ENCODE measurements at regions not wholly inside any gene's neighbourhood (a gene's known extent, or its start where the extent isn't known, plus 50 kb on each side); places are given as distances from the start of the nearest gene placed in this dataset.

GRCh38 chr20:39464238-39464637 lies 502.1 kb downstream of the DHX35 start:
- DNase-seq (ENCODE audit: insufficient read length, low spot score) (no peak), FAIRE-seq (no peak)
- TF ChIP-seq TAF1 (IDR thresholded peaks at IDR 0.05; ENCODE audit: low read depth, low read length) (no peak), POLR2AphosphoS5 (IDR thresholded peaks at IDR 0.05; ENCODE audit: low read depth, low read length) (no peak), SPI1 (IDR thresholded peaks at IDR 0.05; ENCODE audit: low read depth, low read length) (no peak), POU2F2 (IDR thresholded peaks at IDR 0.05; ENCODE audit: low read depth, low read length) (no peak), PAX5 (IDR thresholded peaks at IDR 0.05; ENCODE audit: insufficient read depth, low read length, severe bottlenecking) (no peak), POLR2A (IDR thresholded peaks at IDR 0.05; ENCODE audit: low read depth, low read length) (no peak)

GRCh38 chr20:39462416-39462945 lies 500.3 kb downstream of the DHX35 start:
- TF ChIP-seq POLR2AphosphoS5 (IDR thresholded peaks at IDR 0.05; ENCODE audit: low read depth, low read length) (no peak), TAF1 (IDR thresholded peaks at IDR 0.05; ENCODE audit: low read depth, low read length) (no peak)
- DNase-seq (ENCODE audit: insufficient read length, low spot score) (no peak), FAIRE-seq (no peak)

DNA sequence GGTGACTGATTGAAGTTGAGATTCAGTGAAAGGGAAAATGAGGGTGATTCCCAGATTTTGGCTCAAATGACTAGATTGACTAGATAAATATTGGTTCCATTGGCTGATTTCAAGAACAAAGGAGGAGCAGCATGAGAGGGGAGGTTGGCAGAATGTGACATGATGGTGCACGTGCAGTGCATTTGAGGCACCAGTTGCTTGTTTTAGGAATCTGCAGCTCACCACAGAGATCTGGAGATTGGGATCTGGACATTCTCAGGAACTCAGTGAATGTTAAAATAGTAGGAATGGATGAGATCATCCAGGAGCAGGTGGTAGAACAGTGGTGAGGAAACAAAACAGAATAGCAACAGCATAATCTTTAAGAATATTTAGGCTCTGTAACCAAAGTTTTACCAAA lies 496.3 kb downstream of the DHX35 start:
- DNase-seq (ENCODE audit: insufficient read length, low spot score): no peak
- FAIRE-seq: no peak
- TF ChIP-seq POU2F2 (IDR thresholded peaks at IDR 0.05; ENCODE audit: low read depth, low read length): no peak

DNA sequence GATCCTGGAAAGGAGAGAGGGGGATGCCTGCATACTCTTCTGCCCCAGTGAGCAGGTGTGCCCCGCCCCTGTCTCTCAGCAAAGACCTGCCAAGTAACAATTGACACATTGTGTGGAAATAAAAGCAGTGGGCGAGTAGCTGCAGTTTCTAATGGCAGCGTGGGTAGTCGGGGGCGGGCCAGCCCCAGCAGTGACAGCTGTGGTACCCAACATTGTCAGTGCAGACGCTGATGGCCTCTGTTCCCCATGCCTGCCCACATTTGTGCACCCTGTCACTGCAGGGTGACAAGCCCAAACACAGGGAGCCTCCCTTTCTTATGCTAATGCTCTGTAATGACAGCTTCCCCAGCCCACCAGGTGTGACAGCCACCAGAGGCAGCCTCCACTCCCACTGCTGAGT lies 491.7 kb downstream of the DHX35 start:
- DNase-seq (ENCODE audit: insufficient read length, low spot score) (no peak), FAIRE-seq (no peak)
- TF ChIP-seq PAX5 (IDR thresholded peaks at IDR 0.05; ENCODE audit: insufficient read depth, low read length, severe bottlenecking): no peak

GRCh38 chr20:39452583-39453340 lies 490.6 kb downstream of the DHX35 start:
- DNase-seq (ENCODE audit: insufficient read length, low spot score): no peak
- FAIRE-seq: no peak
- TF ChIP-seq POU2F2 (IDR thresholded peaks at IDR 0.05; ENCODE audit: low read depth, low read length) (no peak), TAF1 (IDR thresholded peaks at IDR 0.05; ENCODE audit: low read depth, low read length) (no peak)

GRCh38 chr20:39451386-39451785 lies 489.2 kb downstream of the DHX35 start:
- no peak for FAIRE-seq
- no peak for DNase-seq (ENCODE audit: insufficient read length, low spot score)

DNA sequence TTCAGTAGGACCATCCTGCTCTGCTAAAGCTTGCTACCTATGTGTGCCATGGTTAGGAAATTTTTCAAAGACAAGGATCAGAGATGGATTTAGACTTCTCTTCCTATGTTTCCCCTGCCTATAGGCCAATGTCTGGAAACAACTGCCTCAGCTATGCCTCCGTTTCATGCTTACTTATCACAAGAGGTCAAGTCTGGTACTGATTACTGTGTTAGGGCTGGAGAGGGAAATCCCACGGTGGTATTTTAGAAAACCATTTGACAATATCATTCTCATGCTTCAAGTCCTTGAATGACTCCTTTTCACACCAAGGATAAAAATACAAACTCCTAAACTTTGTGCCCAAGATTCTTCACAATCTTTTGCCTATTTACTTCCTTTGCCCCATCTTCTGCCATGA lies 484.3 kb downstream of the DHX35 start:
- FAIRE-seq: no peak
- no peak for TF ChIP-seq POU2F2 (IDR thresholded peaks at IDR 0.05; ENCODE audit: low read depth, low read length)
- TF ChIP-seq PAX5 (IDR thresholded peaks at IDR 0.05; ENCODE audit: insufficient read depth, low read length, severe bottlenecking): no peak
- TF ChIP-seq POLR2AphosphoS5 (IDR thresholded peaks at IDR 0.05; ENCODE audit: low read depth, low read length): no peak
- TF ChIP-seq SPI1 (IDR thresholded peaks at IDR 0.05; ENCODE audit: low read depth, low read length): no peak
- no peak for TF ChIP-seq POLR2A (IDR thresholded peaks at IDR 0.05; ENCODE audit: low read depth, low read length)
- no peak for TF ChIP-seq TAF1 (IDR thresholded peaks at IDR 0.05; ENCODE audit: low read depth, low read length)
- DNase-seq (ENCODE audit: insufficient read length, low spot score): no peak

More at GRCh38 chr20:39451386-39451785, 489.2 kb downstream of the DHX35 start:
- TF ChIP-seq TAF1 (IDR thresholded peaks at IDR 0.05; ENCODE audit: low read depth, low read length) (no peak), POU2F2 (IDR thresholded peaks at IDR 0.05; ENCODE audit: low read depth, low read length) (no peak), SPI1 (IDR thresholded peaks at IDR 0.05; ENCODE audit: low read depth, low read length) (no peak), POLR2A (IDR thresholded peaks at IDR 0.05; ENCODE audit: low read depth, low read length) (no peak), POLR2AphosphoS5 (IDR thresholded peaks at IDR 0.05; ENCODE audit: low read depth, low read length) (no peak), PAX5 (IDR thresholded peaks at IDR 0.05; ENCODE audit: insufficient read depth, low read length, severe bottlenecking) (no peak)

- DNase-seq (ENCODE audit: insufficient read length, low spot score) (no peak), FAIRE-seq (no peak)
- TF ChIP-seq POU2F2 (IDR thresholded peaks at IDR 0.05; ENCODE audit: low read depth, low read length) (no peak), TAF1 (IDR thresholded peaks at IDR 0.05; ENCODE audit: low read depth, low read length) (no peak)
Measured at GRCh38 chr20:39445095-39445494, 483.0 kb downstream of the DHX35 start.

GRCh38 chr20:39433466-39433865 lies 471.3 kb downstream of the DHX35 start:
- FAIRE-seq: no peak
- TF ChIP-seq TAF1 (IDR thresholded peaks at IDR 0.05; ENCODE audit: low read depth, low read length) (no peak), SPI1 (IDR thresholded peaks at IDR 0.05; ENCODE audit: low read depth, low read length) (no peak), POU2F2 (IDR thresholded peaks at IDR 0.05; ENCODE audit: low read depth, low read length) (no peak), PAX5 (IDR thresholded peaks at IDR 0.05; ENCODE audit: insufficient read depth, low read length, severe bottlenecking) (no peak), POLR2AphosphoS5 (IDR thresholded peaks at IDR 0.05; ENCODE audit: low read depth, low read length) (no peak), POLR2A (IDR thresholded peaks at IDR 0.05; ENCODE audit: low read depth, low read length) (no peak)
- DNase-seq (ENCODE audit: insufficient read length, low spot score): no peak

DNA sequence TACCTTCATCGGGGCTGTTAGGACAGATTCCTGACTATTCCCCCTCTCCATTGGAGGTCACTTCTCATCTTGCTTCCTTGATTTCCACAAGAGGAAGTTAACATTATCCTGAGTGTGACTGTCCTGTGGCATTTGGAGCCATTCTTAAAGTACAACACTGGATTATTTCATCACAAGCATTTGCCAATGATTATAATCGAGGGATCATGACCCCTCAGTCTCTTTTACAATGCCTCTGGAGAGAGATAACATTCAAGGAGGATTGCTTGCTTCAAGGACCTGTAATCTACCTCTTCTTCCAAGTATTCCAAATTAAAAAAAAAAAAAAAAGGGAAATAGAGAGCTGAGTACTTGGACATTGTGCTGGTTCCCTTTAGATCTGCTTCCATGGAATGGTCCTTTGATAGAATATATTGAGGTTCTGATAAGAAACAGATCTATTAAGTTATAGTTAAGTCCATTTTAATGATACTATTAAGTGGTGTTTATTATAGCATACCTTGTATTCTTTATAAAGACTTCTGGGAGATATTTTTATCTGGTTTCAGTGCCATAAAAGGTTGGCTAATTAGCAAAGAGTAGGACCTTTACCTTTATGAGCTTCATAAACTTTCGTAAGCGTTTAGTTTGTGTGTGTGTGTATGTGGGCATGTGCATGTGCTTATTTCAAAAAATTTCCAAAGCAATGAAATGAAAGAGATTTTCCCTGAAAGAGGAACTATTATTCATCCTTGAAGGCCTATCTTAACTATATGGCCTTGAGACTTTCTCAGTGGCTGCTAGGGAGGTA lies 469.1 kb downstream of the DHX35 start:
- FAIRE-seq (no peak), DNase-seq (ENCODE audit: insufficient read length, low spot score) (no peak)
- no peak for TF ChIP-seq TAF1 (IDR thresholded peaks at IDR 0.05; ENCODE audit: low read depth, low read length)
- no peak for TF ChIP-seq POU2F2 (IDR thresholded peaks at IDR 0.05; ENCODE audit: low read depth, low read length)
- TF ChIP-seq PAX5 (IDR thresholded peaks at IDR 0.05; ENCODE audit: insufficient read depth, low read length, severe bottlenecking): no peak
- no peak for TF ChIP-seq POLR2AphosphoS5 (IDR thresholded peaks at IDR 0.05; ENCODE audit: low read depth, low read length)
- TF ChIP-seq SPI1 (IDR thresholded peaks at IDR 0.05; ENCODE audit: low read depth, low read length): no peak
- no peak for TF ChIP-seq POLR2A (IDR thresholded peaks at IDR 0.05; ENCODE audit: low read depth, low read length)

All from GM12891 (cell line).